ENCODE measurements at regions not wholly inside any gene's neighbourhood (a gene's known extent, or its start where the extent isn't known, plus 50 kb on each side); places are given as distances from the start of the nearest gene placed in this dataset.

GRCh38 chr4:101512416-101512815 lies 165.1 kb upstream of the PPP3CA start:
- no peak for DNase-seq
- Histone ChIP-seq H3K36me3 (no peaks in the 10 kb centered on the region), H3K9me3 (no peaks in the 10 kb centered on the region), H3K4me1 (no peaks in the 10 kb centered on the region), H3K27me3 (no peaks in the 10 kb centered on the region), H3K27ac (no peak overlapping the region), H3K4me3 (no peak overlapping the region)
- TF ChIP-seq EP300 (IDR thresholded peaks at IDR 0.05) (no peak), POLR2AphosphoS5 (IDR thresholded peaks at IDR 0.05) (no peak), POLR2A (IDR thresholded peaks at IDR 0.05) (no peak)
- TF ChIP-seq, protein P1, sequence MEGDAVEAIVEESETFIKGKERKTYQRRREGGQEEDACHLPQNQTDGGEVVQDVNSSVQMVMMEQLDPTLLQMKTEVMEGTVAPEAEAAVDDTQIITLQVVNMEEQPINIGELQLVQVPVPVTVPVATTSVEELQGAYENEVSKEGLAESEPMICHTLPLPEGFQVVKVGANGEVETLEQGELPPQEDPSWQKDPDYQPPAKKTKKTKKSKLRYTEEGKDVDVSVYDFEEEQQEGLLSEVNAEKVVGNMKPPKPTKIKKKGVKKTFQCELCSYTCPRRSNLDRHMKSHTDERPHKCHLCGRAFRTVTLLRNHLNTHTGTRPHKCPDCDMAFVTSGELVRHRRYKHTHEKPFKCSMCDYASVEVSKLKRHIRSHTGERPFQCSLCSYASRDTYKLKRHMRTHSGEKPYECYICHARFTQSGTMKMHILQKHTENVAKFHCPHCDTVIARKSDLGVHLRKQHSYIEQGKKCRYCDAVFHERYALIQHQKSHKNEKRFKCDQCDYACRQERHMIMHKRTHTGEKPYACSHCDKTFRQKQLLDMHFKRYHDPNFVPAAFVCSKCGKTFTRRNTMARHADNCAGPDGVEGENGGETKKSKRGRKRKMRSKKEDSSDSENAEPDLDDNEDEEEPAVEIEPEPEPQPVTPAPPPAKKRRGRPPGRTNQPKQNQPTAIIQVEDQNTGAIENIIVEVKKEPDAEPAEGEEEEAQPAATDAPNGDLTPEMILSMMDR (IDR thresholded peaks at IDR 0.05), result no peak
- intact Hi-C loops (cut with DNase I), result no loop called here
- WGBS, 2 donors, result 94 to 95% methylated on average over 2 of the region's 2 CpGs

DNA sequence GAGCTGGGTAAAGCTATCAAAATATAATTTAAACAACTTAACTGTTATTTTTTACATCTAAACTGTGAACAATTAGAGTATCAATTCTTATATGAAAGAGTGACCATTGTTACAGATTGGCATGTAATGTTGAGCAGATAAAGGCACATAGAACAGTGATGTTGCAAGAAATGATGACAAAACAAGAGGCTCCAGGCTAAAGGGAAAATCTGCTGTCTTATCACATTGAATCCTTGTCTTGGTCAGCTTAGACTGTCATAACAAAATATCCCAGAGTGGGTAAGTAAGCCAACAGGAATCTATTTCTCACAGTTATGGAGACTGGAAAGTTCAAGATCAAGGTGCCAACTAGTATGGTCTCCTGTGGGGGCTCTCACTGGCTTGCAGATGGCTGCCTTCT lies 154.1 kb upstream of the PPP3CA start:
- no peak for TF ChIP-seq POLR2A (IDR thresholded peaks at IDR 0.05)
- TF ChIP-seq EP300 (IDR thresholded peaks at IDR 0.05), result no peak
- TF ChIP-seq, protein P1 (IDR thresholded peaks at IDR 0.05), result no peak
- no peak for TF ChIP-seq POLR2AphosphoS5 (IDR thresholded peaks at IDR 0.05)
- intact Hi-C loops (cut with DNase I), result no loop called here
- H3K9me3 ChIP-seq, result no peaks in the 10 kb centered on the region
- no peaks in the 10 kb centered on the region for H3K27me3 ChIP-seq
- H3K36me3 ChIP-seq, result no peaks in the 10 kb centered on the region
- DNase-seq, result no peak
- H3K27ac ChIP-seq, result no peak overlapping the region
- H3K4me3 ChIP-seq, result no peak overlapping the region
- H3K4me1 ChIP-seq, result no peaks in the 10 kb centered on the region

DNA sequence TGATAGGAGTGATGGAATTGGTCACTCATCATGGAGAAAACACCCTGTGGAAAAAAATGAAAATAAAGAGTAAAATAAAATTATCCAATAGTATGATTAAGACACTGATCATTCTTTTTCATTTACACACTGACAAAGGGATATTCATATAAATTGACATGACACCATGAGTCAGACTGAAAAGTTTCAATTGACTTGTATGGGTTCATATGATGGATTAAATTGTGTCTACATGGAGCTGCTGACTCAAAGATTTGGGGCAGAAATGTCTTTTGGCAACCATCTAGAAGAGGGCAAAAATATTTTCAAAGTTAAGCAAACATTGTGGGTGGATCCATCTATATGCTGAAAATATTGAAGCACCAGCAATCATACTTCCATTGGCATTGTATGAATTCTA lies 153.4 kb upstream of the PPP3CA start:
- DNase-seq, result no peak
- Histone ChIP-seq H3K27ac (no peak overlapping the region), H3K4me1 (no peaks in the 10 kb centered on the region), H3K27me3 (no peaks in the 10 kb centered on the region), H3K9me3 (no peaks in the 10 kb centered on the region), H3K4me3 (no peak overlapping the region), H3K36me3 (no peaks in the 10 kb centered on the region)
- intact Hi-C loops (cut with DNase I), result no loop called here
- TF ChIP-seq, protein P1 (IDR thresholded peaks at IDR 0.05), result no peak
- no peak for TF ChIP-seq EP300 (IDR thresholded peaks at IDR 0.05)
- TF ChIP-seq POLR2A (IDR thresholded peaks at IDR 0.05), result no peak
- TF ChIP-seq POLR2AphosphoS5 (IDR thresholded peaks at IDR 0.05), result no peak

GRCh38 chr4:101475246-101475645 lies 127.9 kb upstream of the PPP3CA start:
- intact Hi-C loops (cut with DNase I), result no loop called here
- 94 to 95% methylated on average over 1 of the region's 1 CpG for WGBS, 2 donors
- Histone ChIP-seq H3K36me3 (no peaks in the 10 kb centered on the region), H3K27ac (no peak overlapping the region), H3K4me3 (no peak overlapping the region), H3K9me3 (no peaks in the 10 kb centered on the region), H3K27me3 (no peaks in the 10 kb centered on the region), H3K4me1 (no peaks in the 10 kb centered on the region)
- TF ChIP-seq POLR2AphosphoS5 (IDR thresholded peaks at IDR 0.05) (no peak), EP300 (IDR thresholded peaks at IDR 0.05) (no peak), POLR2A (IDR thresholded peaks at IDR 0.05) (no peak)
- TF ChIP-seq, protein P1 (IDR thresholded peaks at IDR 0.05), result no peak
- no peak for DNase-seq

DNA sequence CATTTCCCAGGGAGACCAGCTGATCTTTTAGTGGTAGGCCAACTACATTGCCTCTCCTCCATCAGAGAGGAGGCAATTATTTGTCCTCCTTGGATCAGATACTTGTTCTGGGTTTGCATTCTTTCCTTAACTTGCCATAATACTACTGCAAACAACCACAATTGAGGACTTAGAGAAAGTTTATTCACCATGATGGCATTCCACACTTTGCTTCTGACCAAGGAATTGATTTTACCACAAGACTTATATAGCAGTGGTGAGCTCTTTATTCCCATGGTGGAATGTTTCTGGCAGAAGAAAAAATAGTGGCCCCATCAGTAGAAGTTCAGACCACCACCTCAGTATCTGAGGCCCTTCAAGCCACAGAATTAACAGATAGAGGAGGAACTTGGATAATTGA lies 123.9 kb upstream of the PPP3CA start:
- H3K4me1 ChIP-seq, result no peaks in the 10 kb centered on the region
- no peak overlapping the region for H3K27ac ChIP-seq
- H3K36me3 ChIP-seq, result no peaks in the 10 kb centered on the region
- no peak overlapping the region for H3K4me3 ChIP-seq
- TF ChIP-seq EP300 (IDR thresholded peaks at IDR 0.05) (no peak), POLR2AphosphoS5 (IDR thresholded peaks at IDR 0.05) (no peak), POLR2A (IDR thresholded peaks at IDR 0.05) (no peak)
- TF ChIP-seq, protein P1 (IDR thresholded peaks at IDR 0.05), result no peak
- intact Hi-C loops (cut with DNase I), result no loop called here
- H3K27me3 ChIP-seq, result no peaks in the 10 kb centered on the region
- H3K9me3 ChIP-seq, result no peaks in the 10 kb centered on the region
- no peak for DNase-seq

Data from sigmoid colon (tissue), 6 donors.